ENCODE measurements at regions not wholly inside any gene's neighbourhood (a gene's known extent, or its start where the extent isn't known, plus 50 kb on each side); places are given as distances from the start of the nearest gene placed in this dataset.

DNA sequence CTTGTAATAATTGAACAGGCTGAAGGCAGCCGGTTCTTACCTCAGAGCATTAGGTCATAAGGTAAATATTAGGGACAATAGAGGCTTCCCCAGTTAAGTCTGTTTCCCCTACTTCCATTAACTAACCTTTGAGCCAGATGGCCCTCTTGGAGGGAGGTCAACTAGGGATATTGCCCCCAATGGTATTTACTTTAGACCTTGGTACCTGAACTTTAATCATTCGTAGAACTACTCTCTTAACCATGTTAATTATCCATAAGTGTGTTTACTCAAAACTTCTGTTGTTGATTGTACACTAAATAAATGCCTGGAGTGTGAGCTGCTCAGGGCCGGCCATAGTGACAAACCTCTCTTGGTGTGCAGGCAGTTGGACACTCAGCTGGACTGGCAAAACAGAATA, 1843.5 kb upstream of the AGA start:
- H3K27ac ChIP-seq (ENCODE audit: low read length) = no peak overlapping the region
- H3K4me3 ChIP-seq (ENCODE audit: low read length) = no peak overlapping the region
- 80% methylated on average over 3 of the region's 3 CpGs for WGBS
- intact Hi-C loops (cut with DNase I) = no loop called here
- no peaks in the 10 kb centered on the region for H3K27me3 ChIP-seq (ENCODE audit: control insufficient read depth, insufficient read depth)
- H3K9me3 ChIP-seq (ENCODE audit: control insufficient read depth, low read length) = no peaks in the 10 kb centered on the region
- DNase-seq = no peak
- ATAC-seq = no peak
- no peaks in the 10 kb centered on the region for H3K4me1 ChIP-seq (ENCODE audit: control insufficient read depth, insufficient read depth, low read length)

DNA sequence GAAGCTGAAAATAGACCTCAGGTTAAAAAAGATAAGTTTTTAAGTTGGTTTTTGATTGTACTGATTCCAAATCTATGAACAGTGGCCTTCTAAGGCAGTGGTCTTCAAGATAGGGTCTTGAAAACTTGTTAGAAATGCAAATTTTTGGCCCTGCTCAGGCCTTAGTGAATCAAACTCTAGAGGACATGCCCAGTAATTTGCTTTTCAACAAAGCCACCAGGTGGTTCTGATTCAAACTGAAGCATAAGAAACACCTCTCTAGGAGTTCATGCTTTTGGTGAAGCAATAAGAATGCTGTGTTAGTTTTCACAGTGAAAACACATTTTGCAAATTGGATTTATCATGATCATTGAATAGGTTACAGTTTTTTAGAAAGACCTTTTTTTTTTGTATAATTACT, 1849.4 kb upstream of the AGA start:
- intact Hi-C loops (cut with DNase I) = no loop called here
- no peaks in the 10 kb centered on the region for H3K9me3 ChIP-seq (ENCODE audit: control insufficient read depth, low read length)
- H3K4me1 ChIP-seq (ENCODE audit: control insufficient read depth, insufficient read depth, low read length) = no peaks in the 10 kb centered on the region
- DNase-seq (no peak), ATAC-seq (no peak)
- no peak overlapping the region for H3K27ac ChIP-seq (ENCODE audit: low read length)
- no peaks in the 10 kb centered on the region for H3K27me3 ChIP-seq (ENCODE audit: control insufficient read depth, insufficient read depth)
- no peak overlapping the region for H3K4me3 ChIP-seq (ENCODE audit: low read length)

DNA sequence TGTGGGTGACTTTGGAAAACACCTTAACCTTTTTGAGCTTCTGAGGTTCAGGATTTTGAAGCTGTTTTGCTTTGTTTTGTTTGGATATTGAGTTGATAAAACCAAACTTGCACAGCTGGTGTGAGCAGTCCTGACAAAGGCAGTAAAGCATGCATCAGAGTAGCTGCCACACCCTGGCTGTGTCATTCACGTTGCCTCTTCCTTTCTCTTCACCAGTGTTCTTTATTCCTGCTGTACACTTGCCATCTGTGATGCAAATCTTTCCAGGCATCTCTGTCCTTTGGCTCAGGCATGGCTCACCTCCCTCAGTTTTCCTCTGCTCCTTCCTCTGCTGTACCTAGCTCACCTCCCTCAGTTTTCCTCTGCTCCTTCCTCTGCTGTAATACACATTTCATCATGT, 1850.2 kb upstream of the AGA start:
- no peak overlapping the region for H3K27ac ChIP-seq (ENCODE audit: low read length)
- WGBS = 42% methylated on average over 1 of the region's 1 CpG
- ATAC-seq (no peak), DNase-seq (no peak)
- H3K27me3 ChIP-seq (ENCODE audit: control insufficient read depth, insufficient read depth) = no peaks in the 10 kb centered on the region
- no peak overlapping the region for H3K4me3 ChIP-seq (ENCODE audit: low read length)
- no peaks in the 10 kb centered on the region for H3K9me3 ChIP-seq (ENCODE audit: control insufficient read depth, low read length)
- intact Hi-C loops (cut with DNase I) = no loop called here
- no peaks in the 10 kb centered on the region for H3K4me1 ChIP-seq (ENCODE audit: control insufficient read depth, insufficient read depth, low read length)

DNA sequence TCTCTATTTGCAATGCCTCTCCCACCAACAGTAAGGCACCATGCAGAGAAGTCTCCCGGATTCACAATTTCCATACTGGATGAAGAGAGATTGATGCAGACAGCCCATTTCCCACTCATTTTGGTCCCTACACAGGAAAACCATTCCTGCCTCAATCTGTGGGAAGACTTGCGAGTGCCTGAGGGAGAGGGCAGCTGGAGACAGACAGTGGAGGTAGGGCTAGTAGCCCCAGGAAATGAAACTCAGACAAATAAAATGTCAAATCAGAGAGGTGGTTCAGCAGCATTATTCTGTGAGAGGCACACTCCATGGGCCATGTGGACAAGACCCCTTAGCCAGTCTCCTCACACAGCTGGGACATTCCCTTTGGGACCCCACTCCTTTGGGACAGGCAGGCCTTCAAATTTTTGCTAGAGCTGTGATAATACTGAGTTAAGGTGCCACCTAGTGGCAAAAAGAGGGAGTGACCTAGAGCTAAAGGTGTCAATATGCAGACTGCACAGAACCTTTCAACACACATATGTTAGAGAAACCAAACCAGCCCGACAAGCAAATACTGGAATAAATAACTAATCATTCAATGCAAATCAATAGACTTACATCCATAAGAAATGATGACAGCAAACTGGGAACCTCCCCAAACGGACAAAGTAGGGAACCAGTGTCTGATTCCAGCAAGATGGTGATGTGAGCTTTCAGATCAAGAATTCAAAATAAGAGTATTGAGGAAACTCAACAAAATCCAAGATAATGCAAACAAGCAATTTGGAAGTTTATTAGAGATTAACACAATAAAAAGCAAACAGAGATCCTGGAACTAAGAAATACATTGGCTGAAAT, 1865.3 kb upstream of the AGA start:
- Histone ChIP-seq H3K9me3 (ENCODE audit: control insufficient read depth, low read length) (no peaks in the 10 kb centered on the region), H3K27ac (ENCODE audit: low read length) (no peak overlapping the region), H3K27me3 (ENCODE audit: control insufficient read depth, insufficient read depth) (no peaks in the 10 kb centered on the region), H3K4me3 (ENCODE audit: low read length) (no peak overlapping the region), H3K4me1 (ENCODE audit: control insufficient read depth, insufficient read depth, low read length) (no peaks in the 10 kb centered on the region)
- whole genome bisulfite sequencing = 65% methylated on average over 4 of the region's 4 CpGs
- DNase-seq (no peak), ATAC-seq (no peak)
- intact Hi-C loops (cut with DNase I) = no loop called here

DNA sequence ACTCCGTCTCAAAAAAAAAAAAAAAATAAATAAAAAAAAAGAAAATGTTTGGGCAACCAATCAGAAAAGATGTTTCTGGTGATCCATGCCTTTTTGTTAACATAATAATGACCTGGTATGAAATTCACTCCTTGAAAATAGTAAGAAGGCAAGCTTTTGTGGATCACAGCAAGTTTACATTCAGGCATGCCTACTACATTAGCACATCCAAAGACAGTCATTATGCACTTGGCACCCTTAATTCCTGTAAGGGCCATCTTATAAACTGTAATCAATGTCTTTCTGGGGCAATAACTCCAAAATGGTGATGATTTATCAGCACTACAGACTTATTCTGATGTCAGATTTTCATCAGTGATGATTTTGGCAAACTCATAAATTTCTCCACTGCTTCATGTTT, 1871.6 kb upstream of the AGA start:
- WGBS = 100% methylated on average over 1 of the region's 1 CpG
- H3K27ac ChIP-seq (ENCODE audit: low read length) = no peak overlapping the region
- DNase-seq (no peak), ATAC-seq (no peak)
- intact Hi-C loops (cut with DNase I) = no loop called here
- H3K4me3 ChIP-seq (ENCODE audit: low read length) = no peak overlapping the region
- no peaks in the 10 kb centered on the region for H3K9me3 ChIP-seq (ENCODE audit: control insufficient read depth, low read length)
- no peaks in the 10 kb centered on the region for H3K27me3 ChIP-seq (ENCODE audit: control insufficient read depth, insufficient read depth)
- H3K4me1 ChIP-seq (ENCODE audit: control insufficient read depth, insufficient read depth, low read length) = no peaks in the 10 kb centered on the region

DNA sequence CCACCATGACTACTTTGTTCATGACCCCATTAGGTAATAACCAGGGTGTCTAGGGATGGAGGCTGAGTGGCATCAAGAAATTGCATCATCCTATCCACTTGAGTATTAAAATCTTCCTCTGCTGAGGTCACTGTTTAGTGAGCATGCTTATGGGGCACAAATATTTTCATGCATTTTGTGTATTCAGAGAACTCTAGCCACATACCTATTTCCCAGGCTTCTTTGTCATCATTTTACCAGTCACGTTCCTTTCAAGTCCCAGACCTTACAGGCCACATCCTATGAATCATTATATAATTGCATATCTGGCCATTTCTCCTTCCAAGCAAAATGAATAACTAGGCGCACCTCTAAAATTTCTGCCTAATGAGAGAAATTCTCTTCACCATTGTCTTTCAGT, 1882.9 kb upstream of the AGA start:
- DNase-seq (no peak), ATAC-seq (no peak)
- 85% methylated on average over 2 of the region's 2 CpGs for WGBS
- Histone ChIP-seq H3K9me3 (ENCODE audit: control insufficient read depth, low read length) (no peaks in the 10 kb centered on the region), H3K27me3 (ENCODE audit: control insufficient read depth, insufficient read depth) (no peaks in the 10 kb centered on the region), H3K27ac (ENCODE audit: low read length) (no peak overlapping the region), H3K4me1 (ENCODE audit: control insufficient read depth, insufficient read depth, low read length) (no peaks in the 10 kb centered on the region), H3K4me3 (ENCODE audit: low read length) (no peak overlapping the region)
- intact Hi-C loops (cut with DNase I) = no loop called here

DNA sequence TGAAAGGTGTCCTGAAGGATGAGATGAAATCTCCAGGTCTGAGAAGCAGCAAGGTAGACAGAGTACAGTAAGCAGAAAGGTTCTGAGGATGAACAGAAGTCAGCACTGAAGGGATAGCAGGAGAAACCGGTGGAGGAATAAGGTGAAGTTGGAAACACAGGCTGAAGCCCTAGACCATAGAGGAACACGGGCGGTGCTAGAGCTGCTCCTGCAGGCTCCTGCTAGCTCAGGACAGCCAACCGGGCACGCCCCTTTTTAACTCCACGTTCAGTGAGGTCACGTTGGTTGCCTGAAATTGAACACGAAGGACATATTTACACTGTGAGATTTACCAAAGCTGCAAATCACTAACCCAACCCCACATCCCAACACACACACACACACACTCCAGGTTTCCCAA, 1886.4 kb upstream of the AGA start:
- ATAC-seq (no peak), DNase-seq (no peak)
- intact Hi-C loops (cut with DNase I) = no loop called here
- Histone ChIP-seq H3K27me3 (ENCODE audit: control insufficient read depth, insufficient read depth) (no peaks in the 10 kb centered on the region), H3K27ac (ENCODE audit: low read length) (no peak overlapping the region), H3K4me1 (ENCODE audit: control insufficient read depth, insufficient read depth, low read length) (no peaks in the 10 kb centered on the region), H3K9me3 (ENCODE audit: control insufficient read depth, low read length) (no peaks in the 10 kb centered on the region), H3K4me3 (ENCODE audit: low read length) (no peak overlapping the region)
- WGBS = 70% methylated on average over 8 of the region's 8 CpGs

DNA sequence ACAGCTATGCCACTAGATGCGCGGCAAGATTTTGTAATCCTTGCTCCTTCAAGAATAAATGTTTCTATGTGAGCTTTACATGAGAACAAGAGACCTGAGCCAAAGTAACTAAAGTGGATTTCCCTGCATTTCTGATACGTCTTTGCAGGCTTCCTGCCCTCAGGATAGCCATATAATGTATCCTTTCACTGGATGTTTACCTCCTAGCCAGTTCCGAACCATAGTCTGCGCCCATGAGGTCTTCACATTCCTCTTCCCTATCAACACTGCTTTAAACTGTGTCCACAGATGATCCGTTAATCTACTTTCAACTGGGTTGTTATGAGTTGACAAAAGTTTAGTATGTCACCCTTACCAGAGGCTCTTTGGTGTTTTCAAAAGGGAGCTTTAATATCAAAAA, 1889.1 kb upstream of the AGA start:
- 65% methylated on average over 6 of the region's 6 CpGs for WGBS
- intact Hi-C loops (cut with DNase I) = no loop called here
- Histone ChIP-seq H3K27ac (ENCODE audit: low read length) (no peak overlapping the region), H3K27me3 (ENCODE audit: control insufficient read depth, insufficient read depth) (no peaks in the 10 kb centered on the region), H3K4me1 (ENCODE audit: control insufficient read depth, insufficient read depth, low read length) (no peaks in the 10 kb centered on the region), H3K9me3 (ENCODE audit: control insufficient read depth, low read length) (no peaks in the 10 kb centered on the region), H3K4me3 (ENCODE audit: low read length) (no peak overlapping the region)
- no peak for DNase-seq
- ATAC-seq = no peak

DNA sequence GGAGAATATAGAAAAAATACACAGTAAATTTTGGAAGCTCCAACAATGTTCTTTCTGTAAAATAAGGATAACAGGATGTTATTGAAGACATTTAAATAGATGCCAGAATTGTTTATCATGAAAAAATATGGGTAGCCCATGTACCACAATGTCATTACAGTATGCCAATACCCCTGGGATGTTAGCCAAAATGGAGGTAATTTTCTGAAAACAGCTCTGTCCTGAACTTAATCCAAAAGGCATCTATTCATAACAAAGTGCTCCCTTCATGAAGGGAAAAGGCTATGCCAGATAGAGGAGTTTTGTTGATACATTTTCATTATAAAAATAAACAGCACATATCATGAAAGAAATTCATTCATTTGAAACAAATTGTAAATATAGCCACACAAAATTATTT, 1902.6 kb upstream of the AGA start:
- Histone ChIP-seq H3K9me3 (ENCODE audit: control insufficient read depth, low read length) (no peaks in the 10 kb centered on the region), H3K4me1 (ENCODE audit: control insufficient read depth, insufficient read depth, low read length) (no peaks in the 10 kb centered on the region), H3K4me3 (ENCODE audit: low read length) (no peak overlapping the region), H3K27ac (ENCODE audit: low read length) (no peak overlapping the region), H3K27me3 (ENCODE audit: control insufficient read depth, insufficient read depth) (no peaks in the 10 kb centered on the region)
- DNase-seq (no peak), ATAC-seq (no peak)
- intact Hi-C loops (cut with DNase I) = no loop called here

DNA sequence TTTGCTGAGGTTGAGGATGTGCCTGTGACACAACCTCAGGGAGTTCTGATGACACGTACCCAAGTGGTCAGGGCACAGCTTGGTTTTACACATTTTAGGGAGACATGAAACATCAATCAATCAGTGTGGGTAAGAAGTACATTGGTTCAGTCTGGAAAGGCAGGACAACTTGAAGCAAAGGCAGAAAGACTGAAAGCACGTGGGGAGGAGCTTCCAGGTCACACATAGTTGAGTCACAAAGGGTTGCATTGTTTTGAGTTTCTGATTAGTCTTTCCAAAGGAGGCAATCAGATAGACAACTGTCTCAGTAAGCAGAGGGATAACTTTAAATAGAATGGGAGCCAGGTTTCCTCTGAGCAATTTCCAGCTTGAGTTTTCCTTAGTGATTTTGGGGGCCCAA, 1910.0 kb upstream of the AGA start:
- Histone ChIP-seq H3K27me3 (ENCODE audit: control insufficient read depth, insufficient read depth) (no peaks in the 10 kb centered on the region), H3K27ac (ENCODE audit: low read length) (no peak overlapping the region), H3K9me3 (ENCODE audit: control insufficient read depth, low read length) (no peaks in the 10 kb centered on the region), H3K4me3 (ENCODE audit: low read length) (no peak overlapping the region), H3K4me1 (ENCODE audit: control insufficient read depth, insufficient read depth, low read length) (no peaks in the 10 kb centered on the region)
- ATAC-seq (no peak), DNase-seq (no peak)
- intact Hi-C loops (cut with DNase I) = no loop called here
- WGBS = 48% methylated on average over 2 of the region's 2 CpGs

DNA sequence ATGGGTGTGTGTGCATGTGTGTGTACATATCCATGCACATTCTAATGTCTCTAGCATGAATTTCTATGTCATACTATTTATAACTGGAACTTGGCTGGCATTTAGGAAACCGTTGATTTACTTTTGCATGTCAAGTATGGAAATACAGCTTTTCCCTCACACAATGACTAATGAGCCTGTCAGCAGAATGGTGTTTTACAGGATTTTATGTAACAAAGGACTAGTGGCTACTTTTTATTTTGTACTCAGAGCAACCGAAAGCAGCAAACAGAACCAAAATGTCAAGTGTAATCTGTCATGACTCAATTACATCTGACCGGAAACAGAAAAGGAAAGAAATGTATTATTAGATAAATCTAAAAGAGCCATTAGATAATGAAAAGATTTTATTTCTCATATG, 1911.5 kb upstream of the AGA start:
- ATAC-seq (no peak), DNase-seq (no peak)
- Histone ChIP-seq H3K9me3 (ENCODE audit: control insufficient read depth, low read length) (no peaks in the 10 kb centered on the region), H3K27ac (ENCODE audit: low read length) (no peak overlapping the region), H3K4me1 (ENCODE audit: control insufficient read depth, insufficient read depth, low read length) (no peaks in the 10 kb centered on the region), H3K4me3 (ENCODE audit: low read length) (no peak overlapping the region), H3K27me3 (ENCODE audit: control insufficient read depth, insufficient read depth) (no peaks in the 10 kb centered on the region)
- intact Hi-C loops (cut with DNase I) = no loop called here
- 48% methylated on average over 3 of the region's 3 CpGs for WGBS

DNA sequence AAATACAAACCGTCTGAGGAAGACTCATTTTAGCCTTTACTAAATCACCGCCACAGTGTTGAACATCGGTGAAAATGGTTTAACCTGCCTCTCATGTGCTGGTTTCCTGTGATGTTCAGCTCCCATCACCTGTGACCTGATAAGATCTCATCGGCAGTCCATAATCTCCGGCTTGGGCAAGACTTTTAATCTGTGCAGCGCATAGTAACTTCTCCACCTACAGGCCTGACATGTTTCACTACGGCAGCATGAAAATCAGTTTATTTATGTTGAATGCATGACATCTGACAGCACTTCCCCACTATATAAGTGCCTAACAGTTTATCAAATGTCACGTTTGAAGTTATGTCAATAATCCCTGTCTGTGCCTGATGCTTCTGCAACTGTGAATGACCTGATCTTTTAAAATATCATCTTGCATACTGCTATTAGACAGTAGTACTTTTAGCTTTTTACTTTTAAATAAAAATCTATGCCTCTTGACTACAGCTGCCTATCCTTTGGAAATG, 1919.8 kb upstream of the AGA start:
- intact Hi-C loops (cut with DNase I) = no loop called here
- no peak for DNase-seq
- Histone ChIP-seq H3K27ac (ENCODE audit: low read length) (no peak overlapping the region), H3K4me1 (ENCODE audit: control insufficient read depth, insufficient read depth, low read length) (no peaks in the 10 kb centered on the region), H3K4me3 (ENCODE audit: low read length) (no peak overlapping the region), H3K27me3 (ENCODE audit: control insufficient read depth, insufficient read depth) (no peaks in the 10 kb centered on the region), H3K9me3 (ENCODE audit: control insufficient read depth, low read length) (no peaks in the 10 kb centered on the region)
- ATAC-seq = no peak
- WGBS = 60% methylated on average over 8 of the region's 8 CpGs
